GM13977 (cell line): ENCODE measurements at regions not wholly inside any gene's neighbourhood (a gene's known extent, or its start where the extent isn't known, plus 50 kb on each side); places are given as distances from the start of the nearest gene placed in this dataset.
"Not testable (repeated sequence)": the region's sequence is repeated elsewhere in the genome, so short reads cannot be mapped to it uniquely, and the experiment has no call there.

Experiments used
- DNase-seq: peaks from one replicate; pipeline ENCODE4 v3.0.0; 2012; ENCODE audit warnings: low spot score
- in situ Hi-C: fragments of 300-500 bp; cut with MboI; formaldehyde crosslinking; loops from one replicate; pipeline ENCODE4 v1.12.0; 2022; ENCODE audit warnings: low sequenced_read_pairs, low pct_unique_long_range_greater_than_20kb, mixed read lengths, inconsistent platforms; ENCODE audit not compliant: unreplicated experiment
- TF ChIP-seq, protein P1 (sequence below): IDR thresholded peaks from 2 replicates; pipeline ENCODE4 v1.5.1; 2012; ENCODE audit warnings: mild to moderate bottlenecking, control low read depth; ENCODE audit not compliant: insufficient read depth; ENCODE audit errors: extremely low read depth, missing control alignments

DNA sequence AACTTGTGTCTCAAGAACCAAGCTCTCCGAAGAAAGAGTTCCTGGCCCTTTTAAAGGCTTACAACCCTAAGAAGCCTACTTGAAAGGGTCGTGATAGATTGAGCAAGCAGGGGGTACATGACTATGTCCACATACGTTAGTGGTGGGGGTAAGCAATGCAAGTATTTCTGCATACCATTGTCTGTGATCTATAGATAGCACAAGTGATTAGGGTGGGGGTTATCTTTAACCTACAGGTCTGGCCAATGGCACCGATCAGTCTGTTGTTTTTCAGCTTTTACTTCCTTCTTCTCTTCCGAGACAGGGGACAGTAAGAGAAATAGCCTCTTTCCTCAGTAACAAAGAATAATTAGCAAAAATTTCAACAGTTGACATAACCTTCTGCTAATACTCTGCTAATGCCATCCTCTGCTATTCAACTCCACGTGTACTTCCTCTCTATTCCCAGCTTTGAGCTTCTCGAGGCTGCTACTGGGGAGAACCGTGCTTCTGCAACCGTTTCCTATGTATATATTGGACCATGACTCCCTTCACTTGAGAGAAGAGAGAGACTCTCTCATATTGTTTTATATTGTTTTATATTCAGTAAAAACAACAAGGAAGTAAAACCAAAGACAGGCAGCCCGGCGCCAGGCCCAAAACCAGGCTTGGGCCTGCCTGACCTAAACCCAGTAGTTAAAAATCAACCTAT is 727.7 kb upstream of the NCAM2 start:
- in situ Hi-C loops: no loop called here
- TF ChIP-seq, protein P1, sequence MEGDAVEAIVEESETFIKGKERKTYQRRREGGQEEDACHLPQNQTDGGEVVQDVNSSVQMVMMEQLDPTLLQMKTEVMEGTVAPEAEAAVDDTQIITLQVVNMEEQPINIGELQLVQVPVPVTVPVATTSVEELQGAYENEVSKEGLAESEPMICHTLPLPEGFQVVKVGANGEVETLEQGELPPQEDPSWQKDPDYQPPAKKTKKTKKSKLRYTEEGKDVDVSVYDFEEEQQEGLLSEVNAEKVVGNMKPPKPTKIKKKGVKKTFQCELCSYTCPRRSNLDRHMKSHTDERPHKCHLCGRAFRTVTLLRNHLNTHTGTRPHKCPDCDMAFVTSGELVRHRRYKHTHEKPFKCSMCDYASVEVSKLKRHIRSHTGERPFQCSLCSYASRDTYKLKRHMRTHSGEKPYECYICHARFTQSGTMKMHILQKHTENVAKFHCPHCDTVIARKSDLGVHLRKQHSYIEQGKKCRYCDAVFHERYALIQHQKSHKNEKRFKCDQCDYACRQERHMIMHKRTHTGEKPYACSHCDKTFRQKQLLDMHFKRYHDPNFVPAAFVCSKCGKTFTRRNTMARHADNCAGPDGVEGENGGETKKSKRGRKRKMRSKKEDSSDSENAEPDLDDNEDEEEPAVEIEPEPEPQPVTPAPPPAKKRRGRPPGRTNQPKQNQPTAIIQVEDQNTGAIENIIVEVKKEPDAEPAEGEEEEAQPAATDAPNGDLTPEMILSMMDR: no peak
- no peak for DNase-seq

DNA sequence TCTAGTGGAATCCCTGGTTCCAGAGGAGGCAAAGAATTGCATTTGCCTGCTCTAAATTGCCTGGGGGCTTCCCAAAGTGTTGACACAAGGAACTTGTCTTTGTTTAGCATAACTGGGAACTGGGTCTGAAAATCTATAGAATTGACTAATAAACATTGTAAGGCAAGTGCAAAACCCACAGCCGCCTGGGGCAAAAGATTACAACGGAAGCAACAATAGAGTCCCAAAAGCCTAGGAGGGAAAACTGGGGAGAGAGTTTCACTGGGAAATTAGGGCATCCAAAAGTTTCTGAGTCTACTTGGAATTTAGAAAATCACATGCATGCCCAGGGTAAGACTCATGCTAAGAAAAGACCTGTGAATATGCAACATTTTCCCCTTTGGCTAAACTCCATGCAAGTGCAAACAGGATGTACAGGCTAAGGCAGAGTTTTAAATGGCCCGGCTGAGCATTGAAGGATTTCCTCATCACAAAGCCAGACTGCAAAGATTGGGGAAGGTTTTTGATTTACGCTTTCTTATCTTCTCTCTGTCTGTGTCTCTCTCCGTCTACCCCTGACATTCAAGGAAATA is 725.3 kb upstream of the NCAM2 start:
- DNase-seq: no peak
- TF ChIP-seq, protein P1: no peak
- in situ Hi-C loops: no loop called here

DNA sequence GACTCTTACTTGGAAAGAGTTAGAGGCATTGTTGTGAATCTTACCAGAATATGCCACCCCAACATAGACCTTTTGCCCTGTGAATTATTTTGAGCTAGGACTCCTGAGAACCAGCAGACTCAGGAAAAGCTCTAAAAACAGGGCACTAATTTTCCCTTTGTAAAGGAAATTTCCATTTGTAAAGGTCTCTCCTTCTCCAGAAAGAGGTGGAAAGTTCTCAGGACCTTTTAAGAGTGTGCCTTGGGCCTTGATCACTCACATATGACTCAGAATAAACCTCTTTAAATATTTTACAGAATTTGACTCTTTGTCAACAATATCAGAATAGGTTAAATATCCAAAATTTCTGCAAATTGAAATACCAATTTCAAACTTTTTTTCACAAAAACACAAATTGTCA is 721.8 kb upstream of the NCAM2 start:
- TF ChIP-seq, protein P1: no peak
- DNase-seq: no peak
- in situ Hi-C loops: no loop called here

DNA sequence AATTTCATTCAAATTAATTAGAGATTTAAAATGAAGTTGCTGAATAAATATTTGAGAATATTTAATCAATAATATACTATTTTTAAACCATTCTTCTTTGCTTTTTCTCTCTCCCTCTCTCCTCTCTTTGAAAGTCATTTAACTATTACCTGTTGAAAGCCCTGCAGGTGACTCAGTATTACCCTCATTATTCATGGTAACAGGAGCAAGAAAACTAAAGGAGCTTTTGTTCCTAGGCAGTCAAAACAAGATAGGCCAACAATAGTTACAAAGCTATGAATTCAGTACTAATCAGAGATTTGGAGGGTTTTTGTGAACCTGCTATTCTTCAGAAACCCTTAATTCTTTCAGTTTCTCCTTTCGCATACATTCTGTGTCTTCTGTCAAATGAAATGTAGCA is 721.3 kb upstream of the NCAM2 start:
- TF ChIP-seq, protein P1: no peak
- in situ Hi-C loops: no loop called here
- DNase-seq: no peak

DNA sequence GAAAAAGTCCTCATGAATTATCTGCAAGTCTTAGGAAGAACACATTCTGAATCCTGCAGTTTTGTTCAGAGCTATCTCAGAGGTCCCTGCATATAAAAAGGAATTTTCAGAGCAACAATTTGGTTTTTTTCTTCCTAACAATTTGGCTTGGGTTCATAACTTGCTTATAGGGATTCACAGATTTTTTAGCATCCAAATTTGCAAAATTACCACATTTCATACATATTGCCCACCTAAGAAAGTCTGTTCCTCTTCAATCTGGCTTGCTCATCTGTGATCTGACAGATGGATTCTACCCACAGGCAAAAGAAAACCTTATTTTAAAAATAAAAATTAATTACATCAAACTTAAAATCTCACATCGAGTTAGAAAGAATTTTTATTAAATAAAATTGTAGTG is 714.4 kb upstream of the NCAM2 start:
- in situ Hi-C loops: no loop called here
- TF ChIP-seq, protein P1: no peak
- DNase-seq: no peak

DNA sequence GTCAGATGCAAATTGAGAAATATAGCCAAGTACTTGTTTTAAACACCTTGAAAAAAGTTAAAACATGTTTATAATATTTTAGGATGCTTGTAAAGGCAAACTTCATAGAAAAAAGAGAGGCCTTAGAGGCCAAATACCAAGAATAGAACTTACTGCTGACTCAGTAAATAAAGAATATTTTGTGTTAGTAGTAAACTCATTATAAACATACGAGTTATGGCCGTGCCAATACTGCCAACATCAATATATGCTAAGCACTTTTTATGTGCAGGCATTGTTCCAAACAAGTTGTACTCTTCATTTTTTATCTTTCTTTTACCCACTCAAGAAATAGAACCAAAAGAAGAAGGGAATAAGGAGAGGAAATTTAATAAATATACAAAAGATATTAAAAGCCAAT is 705.9 kb upstream of the NCAM2 start:
- in situ Hi-C loops: no loop called here
- TF ChIP-seq, protein P1: no peak
- no peak for DNase-seq

DNA sequence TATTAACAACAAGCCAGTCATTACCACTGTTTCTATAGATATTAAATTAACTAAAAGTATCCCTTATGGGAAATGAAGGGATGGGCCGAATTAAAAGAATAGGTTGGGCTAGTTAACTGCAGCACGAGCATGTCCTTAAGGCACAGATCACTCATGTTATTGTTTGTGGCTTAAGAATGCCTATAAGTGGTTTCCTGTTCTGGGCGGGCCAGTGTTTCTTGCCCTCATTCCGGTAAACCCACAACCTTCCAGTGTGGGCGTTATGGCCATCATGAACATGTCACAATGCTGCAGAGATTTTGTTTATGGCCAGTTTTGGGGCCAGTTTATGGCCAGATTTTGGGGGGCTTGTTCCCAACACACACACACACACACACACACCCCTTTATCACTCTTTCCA is 705.4 kb upstream of the NCAM2 start:
- in situ Hi-C loops, DNase-seq: not testable (repeated sequence)
